ENCODE measurements at regions not wholly inside any gene's neighbourhood (a gene's known extent, or its start where the extent isn't known, plus 50 kb on each side); places are given as distances from the start of the nearest gene placed in this dataset.

- TF ChIP-seq CTCF (IDR thresholded peaks at IDR 0.05; ENCODE audit: insufficient read depth, low read length) (no peak), REST (IDR thresholded peaks at IDR 0.05; ENCODE audit: insufficient replicate concordance, low read depth) (no peak), GABPA (IDR thresholded peaks at IDR 0.05; ENCODE audit: low read depth) (no peak), POLR2AphosphoS5 (IDR thresholded peaks at IDR 0.05; ENCODE audit: low read depth) (no peak), SPI1 (IDR thresholded peaks at IDR 0.05; ENCODE audit: borderline replicate concordance, low read depth) (no peak)
- Histone ChIP-seq H3K27ac (replicated peaks) (no peak overlapping the region), H3K4me3 (replicated peaks; ENCODE audit: insufficient read depth, low read length) (no peak overlapping the region), H3K27me3 (ENCODE audit: insufficient read depth, poor library complexity, severe bottlenecking) (no peaks in the 10 kb centered on the region)
- DNase-seq (ENCODE audit: low read depth in 1 of 2, low spot score in 1 of 2), result no peak
Measured at GRCh38 chr11:101291279-101291678, 161.7 kb upstream of the PGR start.

GRCh38 chr11:101288392-101288791, 158.8 kb upstream of the PGR start:
- DNase-seq (ENCODE audit: low read depth in 1 of 2, low spot score in 1 of 2), result no peak
- Histone ChIP-seq H3K27ac (replicated peaks) (no peak overlapping the region), H3K4me3 (replicated peaks; ENCODE audit: insufficient read depth, low read length) (no peak overlapping the region), H3K27me3 (ENCODE audit: insufficient read depth, poor library complexity, severe bottlenecking) (no peaks in the 10 kb centered on the region)
- TF ChIP-seq GABPA (IDR thresholded peaks at IDR 0.05; ENCODE audit: low read depth) (no peak), REST (IDR thresholded peaks at IDR 0.05; ENCODE audit: insufficient replicate concordance, low read depth) (no peak), CTCF (IDR thresholded peaks at IDR 0.05; ENCODE audit: insufficient read depth, low read length) (no peak), POLR2AphosphoS5 (IDR thresholded peaks at IDR 0.05; ENCODE audit: low read depth) (no peak), SPI1 (IDR thresholded peaks at IDR 0.05; ENCODE audit: borderline replicate concordance, low read depth) (no peak)

- H3K27me3 ChIP-seq (ENCODE audit: insufficient read depth, poor library complexity, severe bottlenecking), result no peaks in the 10 kb centered on the region
Measured at GRCh38 chr11:101279728-101280127, 150.1 kb upstream of the PGR start.

More at GRCh38 chr11:101279728-101280127, 150.1 kb upstream of the PGR start:
- TF ChIP-seq CTCF (IDR thresholded peaks at IDR 0.05; ENCODE audit: insufficient read depth, low read length) (no peak), GABPA (IDR thresholded peaks at IDR 0.05; ENCODE audit: low read depth) (no peak)
- no peak for DNase-seq (ENCODE audit: low read depth in 1 of 2, low spot score in 1 of 2)
- Histone ChIP-seq H3K4me3 (replicated peaks; ENCODE audit: insufficient read depth, low read length) (no peak overlapping the region), H3K27ac (replicated peaks) (no peak overlapping the region)
